ENCODE measurements at regions not wholly inside any gene's neighbourhood (a gene's known extent, or its start where the extent isn't known, plus 50 kb on each side); places are given as distances from the start of the nearest gene placed in this dataset.

DNA sequence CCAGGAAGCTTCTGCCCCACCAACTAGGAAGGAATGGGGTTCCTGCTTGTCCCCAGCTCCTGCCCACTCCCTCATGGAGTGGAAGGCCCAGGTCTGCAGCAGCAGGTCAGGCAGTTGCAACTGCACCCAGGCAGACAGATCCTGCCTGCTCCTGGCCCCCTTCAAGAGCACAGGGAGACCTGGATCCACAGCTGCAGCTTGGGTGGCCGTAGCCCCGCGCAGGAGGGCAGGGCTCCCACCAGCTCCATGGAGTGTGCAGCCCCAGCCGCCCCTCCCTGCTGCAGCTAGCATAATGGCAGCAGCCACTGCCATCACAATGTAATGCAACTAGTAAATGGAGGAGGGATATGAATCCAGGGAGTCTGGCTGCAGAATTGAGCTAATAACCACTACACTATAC is 187.5 kb upstream of the PLET1 start:
- TF ChIP-seq, protein P1, sequence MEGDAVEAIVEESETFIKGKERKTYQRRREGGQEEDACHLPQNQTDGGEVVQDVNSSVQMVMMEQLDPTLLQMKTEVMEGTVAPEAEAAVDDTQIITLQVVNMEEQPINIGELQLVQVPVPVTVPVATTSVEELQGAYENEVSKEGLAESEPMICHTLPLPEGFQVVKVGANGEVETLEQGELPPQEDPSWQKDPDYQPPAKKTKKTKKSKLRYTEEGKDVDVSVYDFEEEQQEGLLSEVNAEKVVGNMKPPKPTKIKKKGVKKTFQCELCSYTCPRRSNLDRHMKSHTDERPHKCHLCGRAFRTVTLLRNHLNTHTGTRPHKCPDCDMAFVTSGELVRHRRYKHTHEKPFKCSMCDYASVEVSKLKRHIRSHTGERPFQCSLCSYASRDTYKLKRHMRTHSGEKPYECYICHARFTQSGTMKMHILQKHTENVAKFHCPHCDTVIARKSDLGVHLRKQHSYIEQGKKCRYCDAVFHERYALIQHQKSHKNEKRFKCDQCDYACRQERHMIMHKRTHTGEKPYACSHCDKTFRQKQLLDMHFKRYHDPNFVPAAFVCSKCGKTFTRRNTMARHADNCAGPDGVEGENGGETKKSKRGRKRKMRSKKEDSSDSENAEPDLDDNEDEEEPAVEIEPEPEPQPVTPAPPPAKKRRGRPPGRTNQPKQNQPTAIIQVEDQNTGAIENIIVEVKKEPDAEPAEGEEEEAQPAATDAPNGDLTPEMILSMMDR (IDR thresholded peaks at IDR 0.05): no peak
- TF ChIP-seq POLR2A (IDR thresholded peaks at IDR 0.05): no peak
